ENCODE measurements at regions not wholly inside any gene's neighbourhood (a gene's known extent, or its start where the extent isn't known, plus 50 kb on each side); places are given as distances from the start of the nearest gene placed in this dataset.

DNA sequence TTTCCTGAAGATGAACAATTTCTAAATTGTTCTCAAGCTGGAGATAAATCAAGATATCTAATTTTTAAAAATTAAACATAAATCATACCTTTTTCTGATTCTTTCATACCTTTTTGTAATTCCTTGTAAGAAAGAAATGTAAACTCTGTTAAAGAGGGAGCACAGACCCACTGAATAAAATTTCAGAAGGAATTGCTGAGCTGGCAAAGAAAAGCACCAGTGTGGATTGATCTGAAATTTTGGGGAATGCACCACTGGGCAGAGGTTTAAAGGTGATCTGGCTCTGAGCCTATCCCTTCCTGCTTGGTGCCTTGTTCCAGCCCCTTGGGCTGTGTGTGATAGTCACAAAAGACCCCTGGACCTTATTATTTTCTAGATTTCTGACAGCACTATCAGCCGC lies 118.3 kb upstream of the THSD7B start:
- Histone ChIP-seq H2BK12ac (ENCODE audit: insufficient read length, low read depth, low read length) (no peak overlapping the region), H4K8ac (replicated peaks; ENCODE audit: insufficient read length, low read depth, low read length) (no peak overlapping the region), H3K27me3 (ENCODE audit: insufficient read depth, low read length) (no peaks in the 10 kb centered on the region), H4K5ac (ENCODE audit: insufficient read length, low read depth, low read length) (no peak overlapping the region), H3K23me2 (ENCODE audit: insufficient read length, low read depth, low read length, poor library complexity, severe bottlenecking) (no peaks in the 10 kb centered on the region), H3K79me1 (ENCODE audit: insufficient read depth, low read depth, low read length, poor library complexity, severe bottlenecking) (no peaks in the 10 kb centered on the region), H4K20me1 (ENCODE audit: control insufficient read depth, insufficient read depth, insufficient read length) (no peaks in the 10 kb centered on the region), H3K4me1 (ENCODE audit: insufficient read depth, low read length) (no peaks in the 10 kb centered on the region), H2BK15ac (ENCODE audit: low read depth, low read length) (no peak overlapping the region), H3T11ph (ENCODE audit: low read length) (no peak overlapping the region), H4K91ac (ENCODE audit: insufficient read length, low read depth, low read length) (no peak overlapping the region), H3K9me3 (ENCODE audit: control insufficient read depth, low read depth, low read length) (no peaks in the 10 kb centered on the region), H3K18ac (ENCODE audit: insufficient read length, low read depth, low read length) (no peak overlapping the region), H2BK5ac (ENCODE audit: insufficient read length, low read length) (no peak overlapping the region), H2AK5ac (ENCODE audit: insufficient read length, low read length) (no peak overlapping the region), H3K79me2 (ENCODE audit: insufficient read depth, low read length) (no peaks in the 10 kb centered on the region), H3K27ac (ENCODE audit: insufficient read length, low read depth, low read length) (no peak overlapping the region), H3K4me2 (ENCODE audit: insufficient read depth, insufficient read length, low read length) (no peak overlapping the region), H2BK20ac (ENCODE audit: low read depth, low read length, poor library complexity, severe bottlenecking) (no peak overlapping the region), H3K4ac (ENCODE audit: low read depth, low read length) (no peak overlapping the region), H3K23ac (ENCODE audit: insufficient read length, low read depth, low read length) (no peak overlapping the region), H2AFZ (ENCODE audit: low read length) (no peak overlapping the region), H2BK120ac (ENCODE audit: low read depth, low read length, poor library complexity, severe bottlenecking) (no peak overlapping the region), H3K14ac (ENCODE audit: insufficient read depth, low read length) (no peak overlapping the region), H3K56ac (ENCODE audit: insufficient read length, low read depth, low read length) (no peak overlapping the region), H3K9ac (ENCODE audit: extremely low read depth, insufficient read length, low read length) (no peak overlapping the region)
- H3K9me3 Mint-ChIP-seq, result no peaks in the 10 kb centered on the region; a peak in 1 of 5 replicates
- H3K27ac Mint-ChIP-seq, result peak overlapping the region in 1 of 3 experiments; percentile 76; a peak in 1 of 7 replicates
- TF ChIP-seq, protein P1, sequence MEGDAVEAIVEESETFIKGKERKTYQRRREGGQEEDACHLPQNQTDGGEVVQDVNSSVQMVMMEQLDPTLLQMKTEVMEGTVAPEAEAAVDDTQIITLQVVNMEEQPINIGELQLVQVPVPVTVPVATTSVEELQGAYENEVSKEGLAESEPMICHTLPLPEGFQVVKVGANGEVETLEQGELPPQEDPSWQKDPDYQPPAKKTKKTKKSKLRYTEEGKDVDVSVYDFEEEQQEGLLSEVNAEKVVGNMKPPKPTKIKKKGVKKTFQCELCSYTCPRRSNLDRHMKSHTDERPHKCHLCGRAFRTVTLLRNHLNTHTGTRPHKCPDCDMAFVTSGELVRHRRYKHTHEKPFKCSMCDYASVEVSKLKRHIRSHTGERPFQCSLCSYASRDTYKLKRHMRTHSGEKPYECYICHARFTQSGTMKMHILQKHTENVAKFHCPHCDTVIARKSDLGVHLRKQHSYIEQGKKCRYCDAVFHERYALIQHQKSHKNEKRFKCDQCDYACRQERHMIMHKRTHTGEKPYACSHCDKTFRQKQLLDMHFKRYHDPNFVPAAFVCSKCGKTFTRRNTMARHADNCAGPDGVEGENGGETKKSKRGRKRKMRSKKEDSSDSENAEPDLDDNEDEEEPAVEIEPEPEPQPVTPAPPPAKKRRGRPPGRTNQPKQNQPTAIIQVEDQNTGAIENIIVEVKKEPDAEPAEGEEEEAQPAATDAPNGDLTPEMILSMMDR (conservative IDR thresholded peaks at IDR 0.05), result no peak
- no peaks in the 10 kb centered on the region for H3K4me1 Mint-ChIP-seq
- peaks cover 16% of the 10 kb centered on the region for H3K27me3 Mint-ChIP-seq (ENCODE audit: low read depth)
- no peaks in the 10 kb centered on the region for H3K36me3 Mint-ChIP-seq (ENCODE audit: insufficient read depth in 1 of 3, low read depth in 3 of 3)
- no peak overlapping the region for H3K4me3 Mint-ChIP-seq
- no peak for DNase-seq
- WGBS (ENCODE audit: extremely low coverage, insufficient read length, low lambda C conversion rate), result no CpG with 5 or more reads among the region's 1 CpG
